ENCODE measurements at regions not wholly inside any gene's neighbourhood (a gene's known extent, or its start where the extent isn't known, plus 50 kb on each side); places are given as distances from the start of the nearest gene placed in this dataset.

DNA sequence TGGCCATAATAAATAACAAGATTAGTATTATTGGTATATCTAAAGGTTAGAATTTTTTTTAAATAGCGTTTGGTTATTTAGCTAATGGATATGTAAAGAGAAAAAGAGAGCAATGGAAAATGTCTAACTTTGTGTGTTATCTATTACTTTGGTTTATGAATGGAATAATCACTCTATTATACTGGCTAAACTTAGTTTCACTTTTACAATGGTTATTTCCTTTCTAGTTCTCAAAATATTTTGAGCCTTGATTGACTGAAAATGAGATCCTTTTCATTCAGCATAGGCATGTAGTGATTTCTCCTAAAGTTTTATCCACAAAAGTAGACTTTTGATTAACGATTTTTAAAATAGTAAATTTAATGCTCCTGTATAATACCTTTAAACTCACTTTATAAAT lies 51.6 kb upstream of the MLIP start:
- no peak for DNase-seq (ENCODE audit: low read depth)

DNA sequence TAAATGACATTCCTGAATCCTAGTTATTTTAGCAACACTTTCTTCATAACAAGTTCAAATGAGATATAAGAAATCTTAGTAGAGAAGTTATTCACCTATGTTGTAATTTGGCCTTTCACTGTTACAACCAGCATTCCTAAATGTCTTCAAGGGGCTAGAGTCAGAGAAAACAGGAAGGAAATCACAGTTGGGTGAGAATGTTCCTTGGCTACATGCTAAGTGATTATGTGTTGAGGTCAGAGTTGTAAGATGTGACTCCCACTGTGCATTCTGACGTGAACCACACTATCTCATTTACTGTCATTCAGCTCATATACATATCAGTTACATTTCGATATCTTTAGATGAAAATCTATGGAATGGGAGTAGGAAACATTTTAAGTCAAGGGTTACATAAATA lies 51.0 kb upstream of the MLIP start:
- peak; percentile 55 for DNase-seq (ENCODE audit: low read depth)
